ENCODE measurements at regions not wholly inside any gene's neighbourhood (a gene's known extent, or its start where the extent isn't known, plus 50 kb on each side); places are given as distances from the start of the nearest gene placed in this dataset.

GRCh38 chr2:128623776-128624761 is 305.4 kb upstream of the HS6ST1 start:
- DNase-seq: no peak

GRCh38 chr2:128624956-128625355 is 306.3 kb upstream of the HS6ST1 start:
- DNase-seq: no peak

- no peak for DNase-seq
Measured at GRCh38 chr2:128625421-128625820, 306.8 kb upstream of the HS6ST1 start.

GRCh38 chr2:128625963-128626759 is 307.5 kb upstream of the HS6ST1 start:
- DNase-seq: no peak

- DNase-seq: no peak
Measured at GRCh38 chr2:128626760-128627511, 308.3 kb upstream of the HS6ST1 start.

- DNase-seq: no peak
Measured at GRCh38 chr2:128628206-128628605, 309.5 kb upstream of the HS6ST1 start.

GRCh38 chr2:128628996-128629395 is 310.3 kb upstream of the HS6ST1 start:
- no peak for DNase-seq

GRCh38 chr2:128630974-128631697 is 312.5 kb upstream of the HS6ST1 start:
- DNase-seq: no peak

- no peak for DNase-seq
Measured at GRCh38 chr2:128631698-128632500, 313.2 kb upstream of the HS6ST1 start.

- DNase-seq: no peak
Measured at GRCh38 chr2:128632501-128632800, 313.8 kb upstream of the HS6ST1 start.

- no peak for DNase-seq
Measured at GRCh38 chr2:128633501-128633900, 314.8 kb upstream of the HS6ST1 start.

- DNase-seq: no peak
Measured at GRCh38 chr2:128635361-128635900, 316.8 kb upstream of the HS6ST1 start.

- no peak for DNase-seq
Measured at GRCh38 chr2:128636802-128637147, 318.1 kb upstream of the HS6ST1 start.

- no peak for DNase-seq
Measured at GRCh38 chr2:128637481-128638155, 318.9 kb upstream of the HS6ST1 start.

- no peak for DNase-seq
Measured at GRCh38 chr2:128638341-128639119, 319.9 kb upstream of the HS6ST1 start.

GRCh38 chr2:128639120-128639477 is 320.4 kb upstream of the HS6ST1 start:
- no peak for DNase-seq

GRCh38 chr2:128639693-128640092 is 321.0 kb upstream of the HS6ST1 start:
- no peak for DNase-seq

- DNase-seq: no peak
Measured at GRCh38 chr2:128640166-128640844, 321.6 kb upstream of the HS6ST1 start.

GRCh38 chr2:128640845-128641360 is 322.2 kb upstream of the HS6ST1 start:
- DNase-seq: no peak

Data from CD4-positive, alpha-beta T cell treated with Interleukin-4 for 1 hour (primary cell).